ENCODE measurements at regions not wholly inside any gene's neighbourhood (a gene's known extent, or its start where the extent isn't known, plus 50 kb on each side); places are given as distances from the start of the nearest gene placed in this dataset.

DNA sequence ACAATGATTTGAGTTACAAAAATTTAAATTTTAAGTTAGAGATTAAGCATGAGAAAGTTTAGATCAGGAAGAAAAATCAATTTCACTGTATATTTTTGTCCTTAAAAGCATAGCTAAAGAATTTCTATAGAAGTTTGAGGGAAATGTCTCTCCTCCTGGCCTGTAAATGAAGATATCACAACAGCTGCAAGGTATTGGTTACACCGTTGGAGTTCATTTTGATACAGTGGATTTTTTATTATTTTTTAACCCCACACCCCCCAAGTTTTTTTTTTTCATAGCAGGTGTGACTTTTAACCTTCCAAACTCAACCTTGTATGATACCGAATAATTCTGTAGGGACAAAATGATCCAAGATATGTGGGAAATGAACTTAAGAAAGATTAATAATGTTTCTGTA is 156.3 kb downstream of the DISP1 start:
- TF ChIP-seq CTCF (IDR thresholded peaks at IDR 0.05) (no peak), POLR2A (IDR thresholded peaks at IDR 0.05) (no peak)

Measured in right lobe of liver (tissue), 4 donors.